MM.1S (cell line): ENCODE measurements at regions not wholly inside any gene's neighbourhood (a gene's known extent, or its start where the extent isn't known, plus 50 kb on each side); places are given as distances from the start of the nearest gene placed in this dataset.
"Not testable (repeated sequence)": the region's sequence is repeated elsewhere in the genome, so short reads cannot be mapped to it uniquely, and the experiment has no call there.

Source experiments
- CTCF ChIP-seq: fragments of 300-600 bp; sonication (generic); IDR thresholded peaks from 2 replicates; pipeline ENCODE4 v1.5.1; 2016; ENCODE audit warnings: antibody characterized with exemption, low read length, mixed read lengths
- EZH2phosphoT487 ChIP-seq: fragments of 300-600 bp; sonication (generic); IDR thresholded peaks from 2 replicates; pipeline ENCODE4 v1.6.1; 2018; ENCODE audit warnings: antibody characterized with exemption, low read length

- not testable (repeated sequence) for TF ChIP-seq CTCF, EZH2phosphoT487
Measured at GRCh38 chr1:83345375-83345774, 653.6 kb downstream of the TTLL7 start.
